ENCODE measurements at regions not wholly inside any gene's neighbourhood (a gene's known extent, or its start where the extent isn't known, plus 50 kb on each side); places are given as distances from the start of the nearest gene placed in this dataset.
A peak's percentile ranks its signal among the peaks of the same experiment; 100 is the strongest.

GRCh38 chr6:140370976-140371870, 996.8 kb upstream of the CITED2 start:
- peaks cover 2% of the 10 kb centered on the region for H3K36me3 Mint-ChIP-seq (ENCODE audit: low read depth)
- H3K4me3 ChIP-seq (ENCODE audit: low read length), result no peak overlapping the region
- H3K9me3 Mint-ChIP-seq, result peaks cover 23% of the 10 kb centered on the region
- no peaks in the 10 kb centered on the region for H3K9me3 ChIP-seq (ENCODE audit: control insufficient read depth, low read length)
- H3K4me1 Mint-ChIP-seq, result peaks cover 4% of the 10 kb centered on the region
- no peak overlapping the region for H3K9ac ChIP-seq (ENCODE audit: extremely low read depth, low read length, poor library complexity, severe bottlenecking)
- no peaks in the 10 kb centered on the region for H3K36me3 ChIP-seq (ENCODE audit: control insufficient read depth, insufficient read depth, low read length)
- TF ChIP-seq CTCF (conservative IDR thresholded peaks at IDR 0.05), result no peak
- WGBS, 2 experiments (ENCODE audit: insufficient coverage in 1 of 2, insufficient read length in 1 of 2), result 90% methylated on average over 1 of the region's 2 CpGs; no CpG with 5 or more reads in 1 of the 2 experiments
- no peaks in the 10 kb centered on the region for H3K27me3 Mint-ChIP-seq (ENCODE audit: insufficient read depth)
- no peak overlapping the region for H3K4me3 Mint-ChIP-seq
- H3K27me3 ChIP-seq (ENCODE audit: control insufficient read depth, insufficient read depth, low read length, poor library complexity, severe bottlenecking), result no peaks in the 10 kb centered on the region
- no peak overlapping the region for H3K27ac ChIP-seq (ENCODE audit: low read depth, low read length)
- no peaks in the 10 kb centered on the region for H3K4me1 ChIP-seq (ENCODE audit: control insufficient read depth, insufficient read depth, low read length)
- no peak for DNase-seq
- H3K27ac Mint-ChIP-seq, result peak overlapping the region; percentile 39

GRCh38 chr6:140370441-140370840, 996.0 kb upstream of the CITED2 start:
- no CpG with 5 or more reads among the region's 1 CpG for WGBS, 2 experiments (ENCODE audit: insufficient coverage in 1 of 2, insufficient read length in 1 of 2)
- peaks cover 29% of the 10 kb centered on the region for H3K9me3 Mint-ChIP-seq
- TF ChIP-seq CTCF (conservative IDR thresholded peaks at IDR 0.05), result no peak

GRCh38 chr6:140366991-140367390, 992.5 kb upstream of the CITED2 start:
- no peak for TF ChIP-seq CTCF (conservative IDR thresholded peaks at IDR 0.05)
- no peak overlapping the region for H3K27ac ChIP-seq (ENCODE audit: low read depth, low read length)
- peaks cover 8% of the 10 kb centered on the region for H3K36me3 Mint-ChIP-seq (ENCODE audit: low read depth)
- DNase-seq, result no peak
- H3K4me1 Mint-ChIP-seq, result peaks cover 2% of the 10 kb centered on the region
- no peak overlapping the region for H3K9ac ChIP-seq (ENCODE audit: extremely low read depth, low read length, poor library complexity, severe bottlenecking)
- H3K9me3 Mint-ChIP-seq, result peaks cover 30% of the 10 kb centered on the region
- H3K4me3 ChIP-seq (ENCODE audit: low read length), result no peak overlapping the region
- H3K27me3 ChIP-seq (ENCODE audit: control insufficient read depth, insufficient read depth, low read length, poor library complexity, severe bottlenecking), result no peaks in the 10 kb centered on the region
- H3K4me1 ChIP-seq (ENCODE audit: control insufficient read depth, insufficient read depth, low read length), result no peaks in the 10 kb centered on the region
- peaks cover 31% of the 10 kb centered on the region for H3K9me3 ChIP-seq (ENCODE audit: control insufficient read depth, low read length)
- H3K4me3 Mint-ChIP-seq, result no peak overlapping the region
- H3K27me3 Mint-ChIP-seq (ENCODE audit: insufficient read depth), result no peaks in the 10 kb centered on the region
- no peak overlapping the region for H3K27ac Mint-ChIP-seq
- H3K36me3 ChIP-seq (ENCODE audit: control insufficient read depth, insufficient read depth, low read length), result no peaks in the 10 kb centered on the region

More at GRCh38 chr6:140370441-140370840, 996.0 kb upstream of the CITED2 start:
- Mint-ChIP-seq H3K4me3 (no peak overlapping the region), H3K27ac (no peak overlapping the region), H3K4me1 (peaks cover 4% of the 10 kb centered on the region), H3K27me3 (ENCODE audit: insufficient read depth) (no peaks in the 10 kb centered on the region), H3K36me3 (ENCODE audit: low read depth) (peaks cover 2% of the 10 kb centered on the region)
- no peaks in the 10 kb centered on the region for H3K4me1 ChIP-seq (ENCODE audit: control insufficient read depth, insufficient read depth, low read length)
- no peak overlapping the region for H3K4me3 ChIP-seq (ENCODE audit: low read length)
- no peak for DNase-seq
- H3K9me3 ChIP-seq (ENCODE audit: control insufficient read depth, low read length), result peaks cover 3% of the 10 kb centered on the region
- no peak overlapping the region for H3K27ac ChIP-seq (ENCODE audit: low read depth, low read length)
- H3K9ac ChIP-seq (ENCODE audit: extremely low read depth, low read length, poor library complexity, severe bottlenecking), result no peak overlapping the region
- no peaks in the 10 kb centered on the region for H3K27me3 ChIP-seq (ENCODE audit: control insufficient read depth, insufficient read depth, low read length, poor library complexity, severe bottlenecking)
- no peaks in the 10 kb centered on the region for H3K36me3 ChIP-seq (ENCODE audit: control insufficient read depth, insufficient read depth, low read length)

All from endodermal cell (in vitro differentiated cells).